Activated CD4-positive, alpha-beta T cell treated with anti-CD3 and anti-CD28 coated beads for 36 hours (primary cell): ENCODE measurements at regions not wholly inside any gene's neighbourhood (a gene's known extent, or its start where the extent isn't known, plus 50 kb on each side); places are given as distances from the start of the nearest gene placed in this dataset.

Experiments
- ATAC-seq: fragments of 200-7000 bp; cut with Tn5 transposase; one replicate; pipeline ENCODE4 v1.10.0; 2021; ENCODE audit warnings: mild to moderate bottlenecking, moderate library complexity
- CTCF ChIA-PET: fragments of 350-600 bp; sonication (Branson Sonifier 250); formaldehyde crosslinking; loops from one replicate; lab custom pipeline; 2021; ENCODE audit warnings: antibody characterized with exemption; lab: Charles Lee
- POLR2A ChIA-PET: fragments of 350-600 bp; sonication (Branson Sonifier 250); formaldehyde crosslinking; loops from one replicate; lab custom pipeline; 2021; ENCODE audit warnings: antibody characterized with exemption, inconsistent platforms; lab: Charles Lee
- DNase-seq: peaks from one replicate; pipeline ENCODE4 v3.0.0-alpha.2; 2020
- H3K27ac Mint-ChIP-seq: one replicate; pipeline ENCODE4 v1.8.0; 2021; ENCODE audit warnings: mixed read lengths
- H3K27me3 Mint-ChIP-seq: one replicate; pipeline ENCODE4 v1.8.0; 2021; ENCODE audit warnings: mixed read lengths
- H3K36me3 Mint-ChIP-seq: one replicate; pipeline ENCODE4 v1.8.0; 2021; ENCODE audit warnings: low read depth, mixed read lengths
- H3K4me1 Mint-ChIP-seq: one replicate; pipeline ENCODE4 v1.8.0; 2021; ENCODE audit warnings: mixed read lengths
- H3K4me3 Mint-ChIP-seq: one replicate; pipeline ENCODE4 v1.8.0; 2021; ENCODE audit warnings: mild to moderate bottlenecking, moderate library complexity, mixed read lengths
- H3K9me3 Mint-ChIP-seq: one replicate; pipeline ENCODE4 v1.8.0; 2021; ENCODE audit warnings: low read depth, mixed read lengths
- intact Hi-C, 2 experiments: fragments of 100-400 bp; cut with DNase I in 1 of 2; cut with micrococcal nuclease in 1 of 2; formaldehyde crosslinking; loops; one replicate each; pipeline versions ENCODE4 v1.14.2 to v1.15.1; 2022 to 2024; cut with DNase I, micrococcal nuclease

- Mint-ChIP-seq H3K9me3 (peaks cover 4% of the 10 kb centered on the region), H3K27me3 (peaks cover 6% of the 10 kb centered on the region), H3K4me1 (no peaks in the 10 kb centered on the region), H3K4me3 (no peak overlapping the region), H3K36me3 (no peaks in the 10 kb centered on the region), H3K27ac (no peak overlapping the region)
- intact Hi-C loops: no loop called here
- POLR2A ChIA-PET: no interaction called here
- CTCF ChIA-PET: interaction anchor here (0.8 kb wide), 1 partner anchor 63 kb away, joined by 3 read pairs; no protein-coding TSS in a partner anchor
- no peak for ATAC-seq
- DNase-seq: no peak
Measured at GRCh38 chr2:45319683-45320455, 291.2 kb downstream of the SRBD1 start.

- ChIA-PET CTCF (no interaction called here), POLR2A (no interaction called here)
- H3K27ac Mint-ChIP-seq: no peak overlapping the region
- no peak overlapping the region for H3K4me3 Mint-ChIP-seq
- no peak for DNase-seq
- no peaks in the 10 kb centered on the region for H3K4me1 Mint-ChIP-seq
- H3K36me3 Mint-ChIP-seq: no peaks in the 10 kb centered on the region
- intact Hi-C loops: no loop called here
- H3K9me3 Mint-ChIP-seq: no peaks in the 10 kb centered on the region
- peaks cover 4% of the 10 kb centered on the region for H3K27me3 Mint-ChIP-seq
- ATAC-seq: no peak
Measured at GRCh38 chr2:45318686-45319085, 292.4 kb downstream of the SRBD1 start.

- ATAC-seq (no peak), DNase-seq (no peak)
- Mint-ChIP-seq H3K4me3 (no peak overlapping the region), H3K4me1 (no peaks in the 10 kb centered on the region), H3K9me3 (no peaks in the 10 kb centered on the region), H3K36me3 (no peaks in the 10 kb centered on the region), H3K27ac (no peak overlapping the region), H3K27me3 (peaks cover 4% of the 10 kb centered on the region)
- ChIA-PET POLR2A (no interaction called here), CTCF (no interaction called here)
- intact Hi-C loops: no loop called here
Measured at GRCh38 chr2:45316576-45317338, 294.3 kb downstream of the SRBD1 start.

GRCh38 chr2:45315861-45316260 lies 295.2 kb downstream of the SRBD1 start:
- intact Hi-C loops: no loop called here
- no peaks in the 10 kb centered on the region for H3K9me3 Mint-ChIP-seq
- H3K27me3 Mint-ChIP-seq: peaks cover 4% of the 10 kb centered on the region
- ATAC-seq: no peak
- ChIA-PET CTCF (no interaction called here), POLR2A (no interaction called here)
- no peak for DNase-seq
- no peaks in the 10 kb centered on the region for H3K4me1 Mint-ChIP-seq
- no peak overlapping the region for H3K27ac Mint-ChIP-seq
- H3K4me3 Mint-ChIP-seq: no peak overlapping the region
- no peaks in the 10 kb centered on the region for H3K36me3 Mint-ChIP-seq

- intact Hi-C loops: no loop called here
- H3K27ac Mint-ChIP-seq: no peak overlapping the region
- ChIA-PET CTCF (no interaction called here), POLR2A (no interaction called here)
- no peak for ATAC-seq
- H3K4me3 Mint-ChIP-seq: no peak overlapping the region
- no peaks in the 10 kb centered on the region for H3K4me1 Mint-ChIP-seq
- DNase-seq: no peak
- H3K36me3 Mint-ChIP-seq: no peaks in the 10 kb centered on the region
- peaks cover 6% of the 10 kb centered on the region for H3K27me3 Mint-ChIP-seq
- H3K9me3 Mint-ChIP-seq: no peaks in the 10 kb centered on the region
Measured at GRCh38 chr2:45312275-45312674, 298.8 kb downstream of the SRBD1 start.

- ATAC-seq (no peak), DNase-seq (no peak)
- intact Hi-C loops: no loop called here
- ChIA-PET CTCF (no interaction called here), POLR2A (no interaction called here)
- Mint-ChIP-seq H3K36me3 (no peaks in the 10 kb centered on the region), H3K9me3 (no peaks in the 10 kb centered on the region), H3K4me3 (no peak overlapping the region), H3K4me1 (no peaks in the 10 kb centered on the region), H3K27me3 (peaks cover 6% of the 10 kb centered on the region), H3K27ac (no peak overlapping the region)
Measured at GRCh38 chr2:45311559-45311958, 299.5 kb downstream of the SRBD1 start.

GRCh38 chr2:45307147-45307546 lies 297.9 kb upstream of the SIX2 start:
- peaks cover 10% of the 10 kb centered on the region for H3K27me3 Mint-ChIP-seq
- ChIA-PET CTCF (interaction anchor here (0.6 kb wide), 1 partner anchor 8 kb away, joined by 4 read pairs; no protein-coding TSS in a partner anchor), POLR2A (no interaction called here)
- ATAC-seq (no peak), DNase-seq (no peak)
- no peak overlapping the region for H3K27ac Mint-ChIP-seq
- H3K4me1 Mint-ChIP-seq: no peaks in the 10 kb centered on the region
- intact Hi-C loops: no loop called here
- no peaks in the 10 kb centered on the region for H3K36me3 Mint-ChIP-seq
- H3K4me3 Mint-ChIP-seq: no peak overlapping the region
- no peaks in the 10 kb centered on the region for H3K9me3 Mint-ChIP-seq

- intact Hi-C loops: no loop called here
- DNase-seq: no peak
- H3K36me3 Mint-ChIP-seq: no peaks in the 10 kb centered on the region
- POLR2A ChIA-PET: interaction anchor here (0.5 kb wide), 1 partner anchor 1634 kb away, joined by 4 read pairs; no protein-coding TSS in a partner anchor
- H3K4me3 Mint-ChIP-seq: no peak overlapping the region
- no peaks in the 10 kb centered on the region for H3K9me3 Mint-ChIP-seq
- no peak overlapping the region for H3K27ac Mint-ChIP-seq
- H3K4me1 Mint-ChIP-seq: no peaks in the 10 kb centered on the region
- CTCF ChIA-PET: no interaction called here
- ATAC-seq: no peak
- peaks cover 12% of the 10 kb centered on the region for H3K27me3 Mint-ChIP-seq
Measured at GRCh38 chr2:45305599-45305998, 296.3 kb upstream of the SIX2 start.

- Mint-ChIP-seq H3K27ac (no peak overlapping the region), H3K36me3 (no peaks in the 10 kb centered on the region), H3K4me3 (no peak overlapping the region), H3K4me1 (no peaks in the 10 kb centered on the region), H3K9me3 (no peaks in the 10 kb centered on the region), H3K27me3 (peaks cover 7% of the 10 kb centered on the region)
- intact Hi-C loops: no loop called here
- ATAC-seq (no peak), DNase-seq (no peak)
- POLR2A ChIA-PET: no interaction called here
- CTCF ChIA-PET: no interaction called here
Measured at GRCh38 chr2:45303417-45304202, 294.4 kb upstream of the SIX2 start.

- CTCF ChIA-PET: interaction anchor here (1.0 kb wide), 1 partner anchor 898 kb away, joined by 4 read pairs; no protein-coding TSS in a partner anchor
- intact Hi-C loops: no loop called here
- H3K9me3 Mint-ChIP-seq: no peaks in the 10 kb centered on the region
Measured at GRCh38 chr2:45301307-45302277, 292.3 kb upstream of the SIX2 start.

More at GRCh38 chr2:45301307-45302277, 292.3 kb upstream of the SIX2 start:
- POLR2A ChIA-PET: no interaction called here
- DNase-seq (no peak), ATAC-seq (no peak)
- no peak overlapping the region for H3K4me3 Mint-ChIP-seq
- no peaks in the 10 kb centered on the region for H3K36me3 Mint-ChIP-seq
- H3K4me1 Mint-ChIP-seq: no peaks in the 10 kb centered on the region
- H3K27me3 Mint-ChIP-seq: peaks cover 7% of the 10 kb centered on the region
- no peak overlapping the region for H3K27ac Mint-ChIP-seq
